ENCODE measurements at regions not wholly inside any gene's neighbourhood (a gene's known extent, or its start where the extent isn't known, plus 50 kb on each side); places are given as distances from the start of the nearest gene placed in this dataset.

DNA sequence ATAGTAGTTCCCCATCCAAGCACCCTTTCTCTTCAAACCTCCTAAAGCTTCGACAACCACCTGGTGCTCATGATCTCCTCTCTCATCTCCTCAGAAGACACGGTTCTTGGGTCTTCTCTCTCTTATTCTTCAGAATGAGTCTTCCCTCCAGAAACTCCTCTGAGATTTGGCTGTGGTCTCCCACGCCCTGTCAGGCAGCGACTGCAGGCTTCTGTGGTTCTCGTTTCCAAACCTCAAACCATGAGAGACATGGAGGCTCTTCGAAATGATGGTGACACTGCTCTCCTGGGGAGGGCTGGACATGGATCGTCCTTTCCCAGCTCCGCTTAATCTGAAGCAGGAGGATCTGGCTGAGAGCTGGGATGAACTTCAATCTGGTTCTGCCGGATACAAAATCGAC is 78.6 kb upstream of the PITRM1 start:
- no peak overlapping the region for H3K4me2 ChIP-seq (ENCODE audit: insufficient read depth, low read length)
- H3K9me3 ChIP-seq (replicated peaks; ENCODE audit: control insufficient read depth, insufficient read depth, low read length) = no peaks in the 10 kb centered on the region
- H3K9me1 ChIP-seq (replicated peaks; ENCODE audit: control insufficient read depth, extremely low read depth, insufficient read depth, low read length) = no peaks in the 10 kb centered on the region
- FAIRE-seq = no peak
- dilution Hi-C loops (cut with MboI; ENCODE audit: extremely low pct_ligation_motif_present, low sequenced_read_pairs) = no loop called here
- intact Hi-C loops (cut with micrococcal nuclease) = no loop called here
- H3K36me3 ChIP-seq (ENCODE audit: control insufficient read depth in 2 of 2, extremely low read depth in 1 of 2, insufficient read depth in 2 of 2, low read length in 2 of 2) = no peaks in the 10 kb centered on the region
- ChIA-PET CTCF (no interaction called here), POLR2A (no interaction called here)
- no peak for DNase-seq (ENCODE audit: low read depth, low spot score)
- no peak overlapping the region for H3K4me3 ChIP-seq (replicated peaks in 1 of 3; ENCODE audit: insufficient read depth in 1 of 3, low read depth in 1 of 3, low read length in 3 of 3)
- H3K4me1 ChIP-seq (ENCODE audit: control insufficient read depth, extremely low read depth, insufficient read depth, low read length) = peaks cover 10% of the 10 kb centered on the region
- peaks cover 7 to 8% of the 10 kb centered on the region in 2 experiments for H3K27me3 ChIP-seq (ENCODE audit: control insufficient read depth in 2 of 2, insufficient read depth in 2 of 2, low read length in 2 of 2)
- H3K9ac ChIP-seq (replicated peaks; ENCODE audit: extremely low read depth, insufficient read depth, low read length) = no peak overlapping the region
- TF ChIP-seq JUN (IDR thresholded peaks at IDR 0.05; ENCODE audit: borderline replicate concordance, insufficient read depth, insufficient read length, low read depth) = no peak
- TF ChIP-seq EZH2 (IDR thresholded peaks at IDR 0.05; ENCODE audit: borderline replicate concordance, low read depth, low read length, severe bottlenecking) = no peak
- TF ChIP-seq, protein P1, sequence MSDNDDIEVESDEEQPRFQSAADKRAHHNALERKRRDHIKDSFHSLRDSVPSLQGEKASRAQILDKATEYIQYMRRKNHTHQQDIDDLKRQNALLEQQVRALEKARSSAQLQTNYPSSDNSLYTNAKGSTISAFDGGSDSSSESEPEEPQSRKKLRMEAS (IDR thresholded peaks at IDR 0.05; ENCODE audit: insufficient read depth, insufficient read length) = no peak
- TF ChIP-seq FOS (IDR thresholded peaks at IDR 0.05; ENCODE audit: borderline replicate concordance, insufficient read depth, low read length) = no peak
- TF ChIP-seq POLR2A (IDR thresholded peaks at IDR 0.05; ENCODE audit: low read depth, low read length) = no peak
- no peak for TF ChIP-seq CTCF (IDR thresholded peaks at IDR 0.05; ENCODE audit: extremely low read depth in 1 of 2, insufficient read depth in 1 of 2, low read depth in 1 of 2, low read length in 2 of 2)
- no peak for TF ChIP-seq POLR2AphosphoS5 (IDR thresholded peaks at IDR 0.05; ENCODE audit: insufficient read depth, low read depth, low read length)
- TF ChIP-seq GATA2 (IDR thresholded peaks at IDR 0.05; ENCODE audit: insufficient read depth, insufficient read length, low read depth, low read length) = no peak
- TF ChIP-seq MYC (IDR thresholded peaks at IDR 0.05; ENCODE audit: low read depth, low read length) = no peak
- no TSS peak for BruUV-seq (replicated peaks)
- H2AFZ ChIP-seq (ENCODE audit: low read depth, low read length) = no peak overlapping the region
- no peaks in the 10 kb centered on the region for H4K20me1 ChIP-seq (replicated peaks; ENCODE audit: control insufficient read depth, extremely low read depth, insufficient read depth, low read length)
- no peak overlapping the region for H3K27ac ChIP-seq (ENCODE audit: insufficient read depth, low read depth, low read length)
- no peaks in the 10 kb centered on the region for H3K79me2 ChIP-seq (ENCODE audit: control insufficient read depth, insufficient read depth, low read length)
